CD4-positive, alpha-beta T cell treated with Interleukin-1 beta for 1 hour (primary cell): ENCODE measurements at regions not wholly inside any gene's neighbourhood (a gene's known extent, or its start where the extent isn't known, plus 50 kb on each side); places are given as distances from the start of the nearest gene placed in this dataset.
A peak's percentile ranks its signal among the peaks of the same experiment; 100 is the strongest.
"Not testable (repeated sequence)": the region's sequence is repeated elsewhere in the genome, so short reads cannot be mapped to it uniquely, and the experiment has no call there.

Source experiments
- DNase-seq, 2 donors: peaks; one replicate each; pipeline ENCODE4 v3.0.0-alpha.2; 2020 to 2022

- DNase-seq, result no peak
Measured at GRCh38 chr1:116265931-116266863, 106.8 kb upstream of the ATP1A1 start.

GRCh38 chr1:116266864-116267212 lies 106.2 kb upstream of the ATP1A1 start:
- no peak for DNase-seq

GRCh38 chr1:116268211-116268610 lies 104.8 kb upstream of the ATP1A1 start:
- DNase-seq, result peak; percentile 2 to 15

- DNase-seq, result no peak
Measured at GRCh38 chr1:116270316-116271057, 102.6 kb upstream of the ATP1A1 start.

- no peak for DNase-seq
Measured at GRCh38 chr1:116273042-116273783, 99.8 kb upstream of the ATP1A1 start.

- no peak for DNase-seq
Measured at GRCh38 chr1:116276532-116276931, 96.5 kb upstream of the ATP1A1 start.

- DNase-seq, result no peak
Measured at GRCh38 chr1:116277840-116278540, 95.1 kb upstream of the ATP1A1 start.

- no peak for DNase-seq
Measured at GRCh38 chr1:116278541-116278866, 94.5 kb upstream of the ATP1A1 start.

- no peak for DNase-seq
Measured at GRCh38 chr1:116279715-116280114, 93.3 kb upstream of the ATP1A1 start.

GRCh38 chr1:116284819-116285390 lies 88.1 kb upstream of the ATP1A1 start:
- DNase-seq, result no peak

- no peak for DNase-seq
Measured at GRCh38 chr1:116286541-116286971, 86.5 kb upstream of the ATP1A1 start.

GRCh38 chr1:116287341-116288200 lies 85.5 kb upstream of the ATP1A1 start:
- no peak for DNase-seq

- DNase-seq, result no peak
Measured at GRCh38 chr1:116288201-116288598, 84.8 kb upstream of the ATP1A1 start.

- DNase-seq, result no peak
Measured at GRCh38 chr1:116289193-116289592, 83.9 kb upstream of the ATP1A1 start.

- DNase-seq, result no peak
Measured at GRCh38 chr1:116290085-116290705, 82.8 kb upstream of the ATP1A1 start.

GRCh38 chr1:116291024-116291423 lies 82.0 kb upstream of the ATP1A1 start:
- no peak for DNase-seq

GRCh38 chr1:116292929-116293725 lies 79.9 kb upstream of the ATP1A1 start:
- no peak for DNase-seq

- DNase-seq, result no peak
Measured at GRCh38 chr1:116297495-116298212, 75.4 kb upstream of the ATP1A1 start.

GRCh38 chr1:116298213-116298579 lies 74.8 kb upstream of the ATP1A1 start:
- DNase-seq, result not testable (repeated sequence)
